H9 (cell line): ENCODE measurements at regions not wholly inside any gene's neighbourhood (a gene's known extent, or its start where the extent isn't known, plus 50 kb on each side); places are given as distances from the start of the nearest gene placed in this dataset.

ENCODE experiments used
- DNase-seq: peaks from one replicate; pipeline ENCODE4 v3.0.0-alpha.2; 2017
- H2AFZ ChIP-seq: one replicate; pipeline ENCODE4 v1.6.1; 2013; ENCODE audit warnings: mild to moderate bottlenecking, low read length, control low read depth, moderate library complexity
- H2AK5ac ChIP-seq: 2 replicates; pipeline ENCODE4 v1.6.1; 2013; ENCODE audit warnings: low read length, control low read depth, mixed read lengths; ENCODE audit not compliant: insufficient read length
- H2BK120ac ChIP-seq: one replicate; pipeline ENCODE4 v1.6.1; 2013; ENCODE audit warnings: low read depth, mild to moderate bottlenecking, low read length, control low read depth, inconsistent platforms; ENCODE audit not compliant: poor library complexity, severe bottlenecking
- H2BK12ac ChIP-seq: 2 replicates; pipeline ENCODE4 v1.6.1; 2013; ENCODE audit warnings: low read length, control low read depth, mixed read lengths, low read depth; ENCODE audit not compliant: insufficient read length
- H2BK15ac ChIP-seq: 2 replicates; pipeline ENCODE4 v1.6.1; 2013; ENCODE audit warnings: low read depth, low read length, control low read depth
- H2BK20ac ChIP-seq: one replicate; pipeline ENCODE4 v1.6.1; 2013; ENCODE audit warnings: low read depth, mild to moderate bottlenecking, low read length, control low read depth, inconsistent platforms; ENCODE audit not compliant: poor library complexity, severe bottlenecking
- H2BK5ac ChIP-seq: 2 replicates; pipeline ENCODE4 v1.6.1; 2013; ENCODE audit warnings: low read length, control low read depth, mixed read lengths; ENCODE audit not compliant: insufficient read length
- H3K14ac ChIP-seq: 2 replicates; pipeline ENCODE4 v1.6.1; 2013; ENCODE audit warnings: low read length, control low read depth; ENCODE audit not compliant: insufficient read depth
- H3K18ac ChIP-seq: 2 replicates; pipeline ENCODE4 v1.6.1; 2013; ENCODE audit warnings: low read depth, mild to moderate bottlenecking, mixed read lengths, low read length, control low read depth; ENCODE audit not compliant: insufficient read length
- H3K23ac ChIP-seq: 2 replicates; pipeline ENCODE4 v1.6.1; 2013; ENCODE audit warnings: low read length, control low read depth, mixed read lengths, low read depth; ENCODE audit not compliant: insufficient read length
- H3K23me2 ChIP-seq: 2 replicates; pipeline ENCODE4 v1.6.1; 2013; ENCODE audit warnings: low read depth, mild to moderate bottlenecking, mixed read lengths, low read length, control low read depth; ENCODE audit not compliant: insufficient read length, poor library complexity, severe bottlenecking
- H3K27ac ChIP-seq: 2 replicates; pipeline ENCODE4 v1.5.1; 2013; ENCODE audit warnings: low read length, control low read depth, mixed read lengths, low read depth; ENCODE audit not compliant: insufficient read length
- H3K27me3 ChIP-seq: 2 replicates; pipeline ENCODE4 v1.6.1; 2013; ENCODE audit warnings: low read length, control low read depth, inconsistent platforms; ENCODE audit not compliant: insufficient read depth
- H3K4ac ChIP-seq: 2 replicates; pipeline ENCODE4 v1.6.1; 2013; ENCODE audit warnings: low read depth, mild to moderate bottlenecking, control low read depth, inconsistent platforms, low read length, moderate library complexity
- H3K4me1 ChIP-seq: 2 replicates; pipeline ENCODE4 v1.6.1; 2013; ENCODE audit warnings: low read length, control low read depth, inconsistent platforms; ENCODE audit not compliant: insufficient read depth
- H3K4me2 ChIP-seq: 2 replicates; pipeline ENCODE4 v1.6.1; 2013; ENCODE audit warnings: low read length, control low read depth, mixed read lengths; ENCODE audit not compliant: insufficient read length, insufficient read depth
- H3K56ac ChIP-seq: 2 replicates; pipeline ENCODE4 v1.6.1; 2013; ENCODE audit warnings: low read depth, mild to moderate bottlenecking, mixed read lengths, low read length, control low read depth; ENCODE audit not compliant: insufficient read length
- H3K79me1 ChIP-seq: 2 replicates; pipeline ENCODE4 v1.6.1; 2013; ENCODE audit warnings: low read depth, mild to moderate bottlenecking, moderate library complexity, low read length, control low read depth, inconsistent platforms; ENCODE audit not compliant: insufficient read depth, poor library complexity, severe bottlenecking
- H3K79me2 ChIP-seq: 2 replicates; pipeline ENCODE4 v1.6.1; 2013; ENCODE audit warnings: low read length, control low read depth, inconsistent platforms; ENCODE audit not compliant: insufficient read depth
- H3K9ac ChIP-seq: 2 replicates; pipeline ENCODE4 v1.6.1; 2013; ENCODE audit warnings: low read length, control low read depth, mixed read lengths; ENCODE audit not compliant: insufficient read length; ENCODE audit errors: extremely low read depth
- H3K9me3 ChIP-seq: one replicate; pipeline ENCODE4 v1.6.1; 2013; ENCODE audit warnings: low read depth, low read length, inconsistent platforms; ENCODE audit not compliant: control insufficient read depth
- H3T11ph ChIP-seq: one replicate; pipeline ENCODE4 v1.6.1; 2013; ENCODE audit warnings: mild to moderate bottlenecking, low read length, control low read depth, inconsistent platforms
- H4K20me1 ChIP-seq: one replicate; pipeline ENCODE4 v1.6.1; 2013; ENCODE audit not compliant: control insufficient read depth, insufficient read length, insufficient read depth
- H4K5ac ChIP-seq: 2 replicates; pipeline ENCODE4 v1.6.1; 2013; ENCODE audit warnings: low read depth, mild to moderate bottlenecking, mixed read lengths, low read length, control low read depth; ENCODE audit not compliant: insufficient read length
- H4K8ac ChIP-seq: replicated peaks from 2 replicates; pipeline ENCODE4 v1.6.1; 2013; ENCODE audit warnings: low read length, control low read depth, mixed read lengths, low read depth; ENCODE audit not compliant: insufficient read length
- H4K91ac ChIP-seq: 2 replicates; pipeline ENCODE4 v1.6.1; 2013; ENCODE audit warnings: low read depth, mild to moderate bottlenecking, moderate library complexity, mixed read lengths, low read length, control low read depth; ENCODE audit not compliant: insufficient read length
- H3K27ac Mint-ChIP-seq, 3 experiments: 2 replicates in 2 of 3; 3 replicates in 1 of 3; pipeline ENCODE4 v1.8.0; 2020 to 2021; ENCODE audit warnings: mixed read lengths in 3 of 3, mild to moderate bottlenecking in 1 of 3, moderate library complexity in 1 of 3
- H3K27me3 Mint-ChIP-seq: 2 replicates; pipeline ENCODE4 v1.8.0; 2021; ENCODE audit warnings: low read depth, mild to moderate bottlenecking, moderate library complexity, mixed read lengths
- H3K36me3 Mint-ChIP-seq, 3 experiments: 2 replicates in 2 of 3; 3 replicates in 1 of 3; pipeline ENCODE4 v1.8.0; 2020 to 2021; ENCODE audit warnings: low read depth in 3 of 3, mixed read lengths in 3 of 3; ENCODE audit not compliant: insufficient read depth in 1 of 3
- H3K4me1 Mint-ChIP-seq, 2 experiments: 2 replicates each; pipeline ENCODE4 v1.8.0; 2020; ENCODE audit warnings: mixed read lengths in 2 of 2
- H3K4me3 Mint-ChIP-seq, 2 experiments: 2 replicates in 1 of 2; 3 replicates in 1 of 2; pipeline ENCODE4 v1.8.0; 2020 to 2021; ENCODE audit warnings: mild to moderate bottlenecking in 2 of 2, mixed read lengths in 2 of 2, moderate library complexity in 1 of 2
- H3K9me3 Mint-ChIP-seq, 2 experiments: 2 replicates in 1 of 2; 3 replicates in 1 of 2; pipeline ENCODE4 v1.8.0; 2020; ENCODE audit warnings: mild to moderate bottlenecking in 2 of 2, mixed read lengths in 2 of 2, moderate library complexity in 1 of 2
- CTCF ChIP-seq: fragments of 200-600 bp; sonication (generic); conservative IDR thresholded peaks from 3 replicates; pipeline ENCODE4 v1.8.0; 2021; ENCODE audit warnings: antibody characterized with exemption, mild to moderate bottlenecking
- WGBS: extraction: QIAGEN DNeasy Blood & Tissue Kit; methylation state at CpG from one replicate; pipeline ENCODE4 v1.1.7; 2013; ENCODE audit warnings: missing lambda C conversion rate, low lambda C conversion rate, mixed read lengths; ENCODE audit not compliant: insufficient read length; ENCODE audit errors: extremely low coverage; 5-methylcytosine and 5-hydroxymethylcytosine counted together

GRCh38 chr21:24628536-24628935 is 978.7 kb downstream of the MRPL39 start:
- no peak overlapping the region for H3T11ph ChIP-seq
- no peak for DNase-seq
- H3K79me1 ChIP-seq = no peaks in the 10 kb centered on the region
- Mint-ChIP-seq H3K27ac (no peak overlapping the region), H3K4me1 (no peaks in the 10 kb centered on the region), H3K27me3 (no peaks in the 10 kb centered on the region), H3K9me3 (peaks cover 22 to 59% of the 10 kb centered on the region in 2 experiments), H3K36me3 (peaks cover 0 to 9% (median 2%) of the 10 kb centered on the region in 3 experiments; a peak in 2 of 7 replicates), H3K4me3 (no peak overlapping the region)
- no peak overlapping the region for H3K23ac ChIP-seq
- no peak overlapping the region for H3K4me2 ChIP-seq
- no peak overlapping the region for H2AFZ ChIP-seq
- no peak for TF ChIP-seq CTCF
- H3K4me1 ChIP-seq = no peaks in the 10 kb centered on the region
- H3K23me2 ChIP-seq = no peaks in the 10 kb centered on the region
- H4K5ac ChIP-seq = no peak overlapping the region
- H3K9me3 ChIP-seq = no peaks in the 10 kb centered on the region
- H3K27me3 ChIP-seq = no peaks in the 10 kb centered on the region
- H3K79me2 ChIP-seq = no peaks in the 10 kb centered on the region
- H2BK120ac ChIP-seq = no peak overlapping the region
- H2AK5ac ChIP-seq = no peak overlapping the region
- no peak overlapping the region for H2BK20ac ChIP-seq
- no peaks in the 10 kb centered on the region for H4K20me1 ChIP-seq
- H3K18ac ChIP-seq = no peak overlapping the region
- H3K9ac ChIP-seq = no peak overlapping the region
- no peak overlapping the region for H3K27ac ChIP-seq
- H3K56ac ChIP-seq = no peak overlapping the region
- H2BK5ac ChIP-seq = no peak overlapping the region
- no CpG with 5 or more reads among the region's 1 CpG for WGBS
- no peak overlapping the region for H2BK15ac ChIP-seq
- no peak overlapping the region for H3K4ac ChIP-seq
- H4K91ac ChIP-seq = no peak overlapping the region
- H3K14ac ChIP-seq = no peak overlapping the region
- no peak overlapping the region for H2BK12ac ChIP-seq
- H4K8ac ChIP-seq = no peak overlapping the region
